Epithelial cell of proximal tubule (primary cell): ENCODE measurements at regions not wholly inside any gene's neighbourhood (a gene's known extent, or its start where the extent isn't known, plus 50 kb on each side); places are given as distances from the start of the nearest gene placed in this dataset.

Experiments
- DNase-seq: peaks from one replicate; pipeline ENCODE4 v3.0.0-alpha.2; 2011; ENCODE audit warnings: low read depth
- H3K4me3 ChIP-seq: 2 replicates; pipeline ENCODE4 v1.5.1; 2011; ENCODE audit warnings: low read depth, mild to moderate bottlenecking, low read length
- CTCF ChIP-seq: conservative IDR thresholded peaks from 2 replicates; pipeline ENCODE4 v1.5.1; 2012; ENCODE audit warnings: low read depth, mild to moderate bottlenecking, low read length

DNA sequence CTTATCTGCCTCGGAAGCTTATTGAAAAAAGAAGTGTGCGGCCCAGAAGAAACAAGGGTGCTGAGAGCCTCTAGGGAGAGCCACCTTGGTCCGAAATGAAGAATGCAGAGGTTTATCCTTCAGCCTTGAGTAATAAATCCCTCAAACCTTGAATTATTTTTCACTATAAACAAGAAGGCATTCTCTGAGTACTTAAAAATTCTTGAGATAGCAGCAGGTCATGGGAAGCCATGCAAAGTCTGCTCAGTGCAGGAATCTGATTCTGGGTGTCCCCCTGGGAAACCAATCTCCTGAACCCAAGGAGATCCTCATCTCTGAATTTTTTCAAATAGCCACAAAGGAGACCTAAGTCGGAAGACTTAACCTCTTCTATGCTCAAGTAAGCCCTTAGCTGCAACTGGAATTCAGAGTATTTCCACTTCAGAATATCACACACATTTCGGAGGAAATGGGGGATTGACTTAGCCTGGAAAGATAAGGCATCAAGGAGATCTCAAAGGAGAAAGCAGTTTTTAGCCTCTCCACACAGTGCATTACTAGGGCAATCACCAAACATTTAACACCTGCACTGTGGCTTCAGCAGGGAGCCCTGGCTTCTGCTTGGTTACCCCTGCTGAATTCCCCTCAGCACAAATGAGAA is 365.0 kb downstream of the ETS1 start:
- no peak overlapping the region for H3K4me3 ChIP-seq
- TF ChIP-seq CTCF: no peak
- DNase-seq: no peak

DNA sequence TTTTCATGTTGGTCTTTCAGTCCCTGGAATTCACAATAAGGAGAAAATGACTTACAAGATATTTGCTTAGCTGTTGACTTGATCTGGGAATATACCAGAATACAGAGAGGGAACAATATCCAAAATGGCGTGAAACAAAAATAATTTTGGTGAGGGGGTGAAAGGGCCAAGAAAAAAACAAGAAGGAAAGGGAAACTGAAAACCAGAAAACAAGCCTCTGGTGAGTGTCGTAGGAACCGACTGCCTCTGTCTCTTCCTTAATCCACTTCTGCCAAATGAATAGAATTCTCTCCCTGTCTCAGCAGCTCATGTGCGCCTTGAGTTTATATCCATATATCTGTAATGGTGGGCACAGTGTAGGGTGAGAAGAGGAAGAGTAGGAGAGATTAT is 367.6 kb downstream of the ETS1 start:
- no peak for TF ChIP-seq CTCF
- no peak overlapping the region for H3K4me3 ChIP-seq
- DNase-seq: no peak

GRCh38 chr11:128216198-128216597 is 371.2 kb downstream of the ETS1 start:
- no peak for DNase-seq
- no peak for TF ChIP-seq CTCF
- no peak overlapping the region for H3K4me3 ChIP-seq

- no peak for TF ChIP-seq CTCF
Observed at GRCh38 chr11:128215238-128215882, 372.0 kb downstream of the ETS1 start.

DNA sequence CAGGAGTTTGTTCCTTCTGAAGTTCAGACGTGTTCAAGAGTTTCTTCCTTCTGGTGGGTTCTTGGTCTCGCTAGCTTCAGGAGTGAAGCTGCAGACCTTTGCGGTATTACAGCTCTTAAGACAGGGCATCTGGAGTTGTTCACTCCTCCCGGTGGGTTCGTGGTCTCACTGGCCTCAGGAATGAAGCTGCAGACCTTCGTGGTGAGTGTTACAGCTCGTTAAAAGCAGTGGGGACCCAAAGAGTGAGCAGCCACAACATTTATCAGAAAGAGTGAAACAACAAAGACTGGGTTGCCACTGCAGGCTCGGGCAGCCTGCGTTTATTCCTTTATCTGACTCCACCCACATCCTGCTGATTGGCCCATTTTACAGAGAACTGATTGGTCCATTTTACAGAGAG is 373.1 kb downstream of the ETS1 start:
- DNase-seq: no peak
- no peak for TF ChIP-seq CTCF
- no peak overlapping the region for H3K4me3 ChIP-seq

More at GRCh38 chr11:128215238-128215882, 372.0 kb downstream of the ETS1 start:
- H3K4me3 ChIP-seq: no peak overlapping the region
- no peak for DNase-seq

DNA sequence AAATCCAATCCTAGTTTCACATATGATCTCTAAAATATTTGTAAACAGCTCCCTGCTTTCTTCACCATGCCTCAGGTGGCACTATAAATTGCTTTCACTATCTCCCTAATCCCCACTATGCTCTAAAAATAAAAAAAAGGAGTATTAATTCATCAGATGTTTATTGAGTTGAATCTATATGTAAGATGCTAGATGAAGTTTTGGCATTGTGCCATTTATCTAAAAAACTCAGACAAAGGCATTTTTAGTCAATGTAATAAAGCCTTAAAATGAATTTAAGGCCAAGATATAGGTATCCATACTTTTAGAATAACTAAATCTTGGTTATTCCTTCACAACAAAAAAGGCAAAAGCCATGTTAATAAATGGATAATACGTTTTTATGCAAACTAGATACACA is 373.9 kb downstream of the ETS1 start:
- no peak for TF ChIP-seq CTCF
- DNase-seq: no peak
- no peak overlapping the region for H3K4me3 ChIP-seq

GRCh38 chr11:128212324-128212723 is 375.0 kb downstream of the ETS1 start:
- H3K4me3 ChIP-seq: no peak overlapping the region
- DNase-seq: no peak
- TF ChIP-seq CTCF: no peak
